ENCODE measurements at regions not wholly inside any gene's neighbourhood (a gene's known extent, or its start where the extent isn't known, plus 50 kb on each side); places are given as distances from the start of the nearest gene placed in this dataset.

DNA sequence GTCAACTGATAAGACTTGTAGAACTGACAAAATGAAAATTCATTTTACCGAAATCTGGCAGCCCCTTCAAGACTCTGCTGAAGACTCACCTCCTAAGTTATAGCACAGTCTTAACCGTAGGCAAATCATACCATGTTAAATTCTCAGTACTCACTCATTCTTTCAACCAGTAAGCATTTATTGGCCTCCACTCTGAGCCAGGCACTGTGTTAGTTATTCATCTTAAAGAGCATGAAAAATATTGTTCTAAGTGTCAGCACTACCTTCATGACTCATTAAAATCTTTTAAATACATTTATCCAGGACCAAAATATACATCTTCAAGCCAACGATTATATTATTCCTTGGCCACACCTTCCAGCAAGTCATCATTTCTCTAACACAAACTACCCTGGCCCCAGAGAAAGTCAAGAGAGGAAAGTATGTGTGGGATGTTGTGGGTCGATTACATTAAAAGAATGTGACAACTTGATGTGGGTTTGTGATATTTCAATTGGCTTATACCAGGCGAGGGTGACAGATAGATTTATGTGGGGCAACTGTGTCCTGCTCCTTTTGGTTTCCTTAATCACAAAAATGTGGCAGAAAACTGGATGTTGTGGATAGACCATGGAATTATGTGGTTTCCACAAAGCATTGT is 55.0 kb downstream of the TMEM30B start:
- no peak for DNase-seq

DNA sequence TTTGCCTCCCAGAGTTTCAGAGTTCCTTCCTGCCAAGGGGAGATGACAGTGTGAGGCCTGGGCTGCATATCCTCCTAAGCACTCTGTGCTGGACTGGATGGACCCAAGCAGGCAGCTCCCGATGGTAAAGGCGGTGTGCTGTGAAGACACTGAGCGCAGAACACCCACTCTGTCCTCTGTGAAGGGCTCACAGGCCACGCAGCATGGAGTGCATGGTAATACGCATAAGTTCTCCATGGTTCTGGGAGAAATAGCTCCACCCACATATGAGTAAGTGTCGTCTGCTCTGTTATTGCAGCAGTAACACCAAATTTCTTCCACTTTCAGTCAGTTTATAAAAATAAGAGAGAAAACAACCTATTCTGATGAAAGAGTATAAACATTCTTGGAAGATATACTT is 55.8 kb downstream of the TMEM30B start:
- DNase-seq: no peak

DNA sequence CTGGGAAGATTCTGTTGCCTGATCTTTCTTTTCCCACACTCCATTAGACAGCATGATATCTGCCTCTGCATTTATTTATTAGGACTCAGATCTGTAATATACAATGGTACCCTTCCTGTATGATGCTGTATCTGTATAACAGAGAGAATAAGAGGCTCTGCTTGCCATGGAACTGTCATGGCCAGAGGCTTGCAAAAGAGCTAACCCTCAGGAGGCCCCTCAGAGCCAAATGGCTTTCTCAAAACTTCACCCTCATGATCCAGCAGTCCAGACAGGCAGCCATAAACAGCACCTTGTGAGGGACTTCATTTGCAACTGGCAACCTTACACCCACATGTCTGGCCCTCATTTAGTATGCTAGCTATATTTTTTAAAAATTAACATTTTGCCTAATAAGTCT is 57.6 kb downstream of the TMEM30B start:
- DNase-seq: no peak

DNA sequence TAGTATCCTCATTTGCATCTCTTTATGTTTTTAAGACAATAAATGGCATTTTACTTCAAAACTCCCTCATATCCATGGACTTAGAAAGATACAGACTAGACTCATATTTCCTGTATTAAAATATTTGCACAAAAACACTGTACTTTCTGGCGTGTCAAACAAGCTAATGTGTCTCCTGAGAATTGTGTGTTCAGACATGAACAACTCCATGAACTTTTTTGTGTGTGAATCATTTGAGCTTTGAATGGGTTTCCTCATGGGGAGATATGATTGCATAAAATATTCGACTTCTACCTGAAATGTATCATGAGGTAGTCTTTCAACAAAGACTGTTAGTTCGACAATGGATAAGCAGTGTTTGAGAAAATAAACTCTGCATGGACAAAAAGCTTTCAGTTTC is 58.8 kb downstream of the TMEM30B start:
- DNase-seq: no peak

DNA sequence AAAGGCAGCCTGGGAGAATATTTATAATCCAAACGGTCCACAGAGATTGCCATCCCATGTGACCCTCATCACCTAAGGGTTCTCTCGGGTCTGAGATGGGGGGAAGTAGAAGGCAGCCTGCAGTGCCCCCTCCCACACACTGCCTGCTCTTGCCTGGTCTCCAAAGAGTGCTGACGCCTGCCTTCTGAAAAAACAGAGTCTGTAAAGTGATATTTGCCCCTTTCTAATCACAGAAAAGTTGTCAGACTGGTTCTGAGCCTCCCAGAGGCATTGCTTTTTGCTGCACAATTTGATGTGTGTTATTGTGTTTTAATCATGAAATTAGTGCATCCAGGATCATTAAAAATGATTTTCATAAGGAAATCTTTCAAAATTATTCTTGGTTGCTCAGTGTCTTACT is 59.2 kb downstream of the TMEM30B start:
- DNase-seq: no peak

DNA sequence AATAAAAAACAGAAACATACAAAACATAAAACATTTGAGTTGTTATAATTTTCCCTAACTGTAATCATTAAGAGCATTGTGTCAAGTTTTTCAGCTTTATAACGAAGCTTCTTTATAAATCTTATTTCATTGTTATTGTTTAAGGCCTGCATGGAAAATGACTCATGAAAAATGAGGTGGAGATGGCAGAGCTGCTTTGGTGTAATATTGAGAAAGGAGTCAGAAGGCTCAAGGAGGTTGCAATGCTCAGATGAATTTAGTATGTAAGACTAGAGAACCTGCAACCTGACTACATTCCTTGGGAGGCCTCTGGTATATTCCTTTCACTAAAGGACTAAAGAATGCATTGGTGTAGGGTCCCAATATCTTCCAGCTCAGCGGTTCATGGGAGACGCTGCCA is 61.5 kb downstream of the TMEM30B start:
- no peak for DNase-seq

DNA sequence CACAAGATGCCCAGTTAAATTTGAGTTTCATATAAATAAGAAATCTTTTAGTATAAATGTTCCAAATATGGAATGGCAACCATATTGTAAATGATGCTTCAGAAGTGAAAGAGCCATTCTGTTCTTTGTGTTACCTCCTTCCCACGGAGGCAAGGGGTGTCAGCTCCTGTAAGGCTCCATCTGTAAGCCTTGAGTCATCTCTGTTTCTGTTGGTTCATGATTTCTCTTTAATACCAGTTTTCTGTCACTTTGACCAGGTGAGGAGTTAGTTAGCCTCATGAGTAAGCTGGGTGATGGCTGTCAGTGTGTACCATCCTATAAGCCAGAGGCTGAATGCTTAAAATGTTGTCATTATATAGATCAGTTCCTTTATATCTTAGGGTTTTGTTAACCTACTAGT is 61.9 kb downstream of the TMEM30B start:
- no peak for DNase-seq

DNA sequence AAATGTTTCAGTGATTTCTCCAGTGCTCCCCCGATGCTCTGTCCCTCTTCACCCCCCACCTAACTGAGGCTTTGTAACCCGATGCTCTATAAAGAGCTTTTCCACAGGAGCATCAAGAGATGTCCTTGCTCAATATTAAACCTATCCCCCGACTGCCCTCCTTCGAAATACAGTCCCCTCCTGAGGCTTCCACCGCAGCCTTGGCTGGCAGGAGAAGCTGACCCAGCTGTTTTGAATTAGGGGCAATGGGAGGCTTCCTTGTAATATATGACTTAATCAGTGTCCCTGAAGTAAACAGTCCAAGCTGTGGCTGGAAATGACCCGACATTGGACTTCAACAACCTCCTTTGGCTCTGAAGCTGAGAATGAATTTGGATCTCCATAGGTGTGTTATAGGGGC is 62.4 kb downstream of the TMEM30B start:
- no peak for DNase-seq

DNA sequence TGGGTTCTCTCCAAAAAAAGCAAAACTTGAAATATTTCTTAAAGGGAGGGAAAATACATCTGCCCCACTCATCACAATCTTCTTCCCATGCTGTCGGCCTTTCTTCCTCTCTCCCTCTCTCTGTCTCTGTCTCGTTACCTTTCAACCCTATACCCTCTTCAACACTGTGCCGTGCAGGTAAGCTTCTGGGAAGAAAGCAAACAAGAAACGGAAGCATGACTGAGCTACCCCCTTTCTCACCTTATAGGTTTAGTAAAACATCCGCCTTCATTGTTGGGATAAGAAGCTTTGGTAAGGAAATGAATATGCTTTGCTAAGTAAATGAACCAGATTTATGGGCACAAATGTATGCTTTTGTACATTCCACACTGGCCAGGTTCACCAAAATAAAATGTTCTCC is 63.0 kb downstream of the TMEM30B start:
- no peak for DNase-seq

DNA sequence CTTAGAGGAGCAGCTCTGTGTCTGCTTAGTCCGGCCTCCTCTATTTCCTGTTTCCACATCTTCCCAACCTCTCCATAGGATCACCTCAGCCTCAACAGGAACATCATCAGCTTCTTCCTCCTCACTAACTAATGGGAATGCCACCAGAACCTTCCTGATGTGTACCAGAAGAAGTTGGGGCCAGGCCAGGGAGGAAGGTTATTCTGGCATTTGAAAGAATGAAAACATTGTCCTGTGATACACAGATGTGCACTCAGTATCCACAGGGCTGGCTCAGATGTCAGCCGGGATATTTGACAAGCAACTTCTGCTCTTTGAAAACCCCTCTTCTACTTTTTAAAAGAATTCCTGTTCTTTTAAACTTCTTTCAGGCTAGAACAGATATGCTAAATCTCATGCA is 63.6 kb downstream of the TMEM30B start:
- DNase-seq: no peak

DNA sequence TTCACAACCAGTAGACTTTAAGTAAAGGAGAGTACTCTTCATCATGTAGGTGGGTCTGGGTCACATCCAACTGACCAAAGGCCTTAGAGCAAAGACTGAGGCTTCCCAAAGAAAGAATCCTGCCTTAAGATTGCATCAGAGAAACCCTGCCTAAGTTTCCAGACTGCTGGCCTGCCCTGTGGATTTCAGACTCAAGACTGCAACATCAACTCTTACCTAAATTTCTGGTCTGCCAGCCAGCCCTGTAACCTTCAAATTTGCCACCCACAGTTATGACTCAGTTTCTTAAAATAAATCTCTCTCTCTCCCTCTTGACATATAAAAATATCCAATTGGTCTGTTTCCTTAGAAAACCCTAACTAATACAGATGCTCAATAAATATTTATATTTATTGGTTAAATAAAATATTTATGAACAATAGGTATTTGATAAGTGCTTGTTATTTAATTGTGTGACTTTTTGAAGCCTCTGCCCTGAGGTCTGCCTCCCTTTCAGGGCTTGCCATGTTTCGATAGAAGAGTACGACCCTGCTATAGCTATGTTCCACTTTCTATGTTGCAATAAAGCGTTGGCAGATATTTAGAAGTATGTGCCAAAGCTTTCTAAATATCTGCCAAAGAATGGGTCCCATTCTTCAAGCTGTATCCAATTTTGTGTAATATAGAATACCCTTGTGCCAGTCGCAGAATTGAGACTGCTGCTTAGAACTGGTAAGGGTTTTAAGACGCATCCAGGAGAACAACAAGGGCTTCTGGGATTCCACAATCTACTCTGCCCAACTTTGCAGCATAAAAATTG is 65.7 kb downstream of the TMEM30B start:
- DNase-seq: no peak

DNA sequence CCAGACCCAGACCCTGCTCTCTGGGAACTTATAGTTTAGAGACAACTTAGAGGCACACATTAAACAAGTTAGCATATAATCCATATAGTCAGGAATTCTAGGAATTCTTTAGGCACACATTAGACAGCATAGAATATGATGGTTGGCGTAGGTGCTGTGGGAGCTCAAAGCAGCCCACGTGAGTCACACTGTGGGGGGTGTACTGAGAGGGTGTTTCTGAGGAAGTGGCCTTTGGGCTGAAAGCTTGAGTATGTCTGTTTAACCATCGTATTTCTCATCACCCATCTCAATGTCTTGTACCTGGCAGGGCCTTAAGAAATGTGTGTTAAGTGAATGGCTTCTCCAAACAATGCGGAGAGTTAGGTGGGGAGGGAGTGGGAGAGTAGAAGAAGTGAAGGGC is 67.2 kb downstream of the TMEM30B start:
- DNase-seq: no peak

DNA sequence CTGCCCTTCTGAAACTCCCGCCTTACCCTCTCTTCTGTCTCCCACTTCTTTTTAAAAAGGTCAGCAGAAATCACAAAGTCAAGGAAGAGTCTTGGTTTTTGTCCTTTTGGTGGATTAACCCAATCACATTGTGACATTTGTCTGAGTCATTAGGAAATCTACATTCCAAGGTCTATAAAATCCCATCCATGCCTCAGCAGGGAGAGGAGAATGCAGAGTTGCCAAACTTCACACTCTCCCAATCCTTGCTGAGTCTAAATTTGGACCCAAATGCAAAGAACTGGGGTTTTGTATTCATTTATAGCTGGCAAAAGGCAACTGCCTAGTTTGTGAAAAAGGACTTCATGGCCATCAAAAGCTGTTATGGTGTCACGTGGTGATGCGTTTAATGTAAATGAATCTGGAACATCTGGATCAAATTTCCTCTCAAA is 67.9 kb downstream of the TMEM30B start:
- no peak for DNase-seq

DNA sequence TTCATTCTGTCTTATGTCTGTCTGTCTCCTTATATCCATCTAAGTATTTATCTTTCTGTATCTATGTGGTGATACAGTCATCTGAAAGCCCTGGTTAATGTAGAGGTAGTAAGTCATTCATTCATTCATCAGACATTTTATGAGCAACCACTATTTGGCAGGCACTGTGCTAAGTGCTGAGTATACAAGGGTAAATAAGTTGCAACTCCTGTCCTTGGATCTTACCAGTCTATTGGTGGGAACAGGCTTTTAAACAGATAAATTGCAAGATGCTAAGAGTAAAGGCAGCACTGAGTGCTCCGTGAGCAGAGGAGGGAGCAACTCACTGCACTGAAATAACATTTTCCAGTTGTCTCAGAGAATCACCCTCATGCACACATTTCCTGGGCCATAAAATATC is 68.6 kb downstream of the TMEM30B start:
- no peak for DNase-seq

DNA sequence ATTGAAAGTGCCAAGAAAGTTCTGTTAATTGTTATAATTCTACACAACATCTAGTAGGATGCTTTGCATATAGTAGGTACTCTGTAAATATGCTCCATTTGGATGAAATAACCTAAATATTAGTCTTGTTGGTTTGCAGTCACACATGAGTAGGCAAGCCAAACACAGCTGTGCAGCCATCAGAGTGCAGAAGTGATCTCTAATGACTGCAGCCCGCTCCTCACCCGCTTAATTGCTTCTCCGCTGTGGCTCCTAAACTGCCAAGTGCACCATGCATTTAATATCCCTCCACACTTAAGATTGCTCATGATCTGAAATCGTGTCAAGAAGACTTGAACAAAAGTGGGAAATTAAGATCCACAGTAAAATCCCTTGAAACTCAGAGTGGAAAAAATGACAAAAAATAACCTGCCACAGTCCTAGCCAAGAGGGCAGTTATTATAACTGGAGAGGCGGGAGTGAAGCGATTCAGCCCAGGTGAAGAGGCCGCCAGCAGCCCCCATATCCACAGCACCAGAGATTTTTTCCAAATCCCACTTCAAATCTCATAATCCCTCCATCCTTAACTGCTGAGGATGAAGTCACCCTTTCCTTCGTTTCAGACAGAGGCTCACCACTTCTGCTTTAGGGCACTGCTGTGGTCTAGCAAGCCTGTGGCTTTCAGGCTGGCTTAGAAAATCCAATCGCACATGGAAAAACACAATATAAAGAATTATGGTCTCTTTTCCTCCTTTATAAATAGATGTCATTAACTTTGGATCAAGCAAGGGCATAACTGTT is 69.5 kb downstream of the TMEM30B start:
- peak; percentile 4 for DNase-seq

DNA sequence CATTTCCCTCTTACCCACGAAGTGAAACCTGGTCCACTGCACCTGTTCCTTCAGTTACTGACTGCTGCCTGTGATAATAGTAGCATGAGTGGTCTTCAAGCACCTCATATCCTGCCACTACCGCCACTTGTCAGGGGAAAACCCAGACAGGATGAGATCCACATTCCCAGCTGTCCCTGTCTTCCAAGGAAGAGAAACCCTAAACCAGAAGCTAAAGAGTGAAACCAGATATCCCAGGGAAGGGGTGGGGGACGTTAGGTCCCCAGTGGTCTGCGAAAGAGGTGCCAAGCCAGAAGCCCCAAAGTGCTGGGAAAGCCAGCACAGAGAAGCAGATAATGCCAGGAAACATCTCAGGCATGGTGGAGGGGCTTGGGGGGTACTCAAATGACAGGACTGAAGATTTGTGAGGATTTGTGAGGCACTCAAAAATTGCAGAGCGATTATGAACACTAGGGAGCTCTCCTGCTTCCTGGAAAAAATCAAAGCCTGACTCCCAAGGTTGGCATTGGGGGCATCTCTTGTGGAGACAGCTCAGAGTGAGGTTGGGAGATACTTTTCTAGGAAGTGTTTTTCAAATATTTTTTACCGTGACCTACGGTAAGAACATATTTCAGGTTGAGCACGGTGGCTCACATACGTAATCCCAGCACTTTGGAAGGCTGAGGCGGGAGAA is 77.9 kb downstream of the TMEM30B start:
- DNase-seq: no peak

DNA sequence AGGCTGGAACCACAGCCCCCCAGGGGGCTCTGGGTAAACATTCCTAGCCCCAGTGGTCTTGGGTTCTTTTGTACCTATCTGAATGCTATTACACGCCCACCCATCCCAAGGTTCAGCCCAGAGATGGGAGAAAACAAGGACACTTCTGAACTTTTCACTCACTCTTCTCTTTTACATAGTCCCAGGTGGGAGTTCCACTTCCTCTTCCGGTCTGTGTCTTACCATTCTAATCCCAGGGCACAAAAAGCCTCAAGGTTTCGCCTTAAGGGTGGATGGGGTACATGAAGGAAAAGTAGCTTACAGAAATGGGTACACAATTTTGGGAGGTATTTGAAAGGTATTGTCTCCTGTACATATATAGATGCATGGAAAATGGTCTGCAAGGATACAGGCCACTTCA is 79.0 kb downstream of the TMEM30B start:
- DNase-seq: no peak

DNA sequence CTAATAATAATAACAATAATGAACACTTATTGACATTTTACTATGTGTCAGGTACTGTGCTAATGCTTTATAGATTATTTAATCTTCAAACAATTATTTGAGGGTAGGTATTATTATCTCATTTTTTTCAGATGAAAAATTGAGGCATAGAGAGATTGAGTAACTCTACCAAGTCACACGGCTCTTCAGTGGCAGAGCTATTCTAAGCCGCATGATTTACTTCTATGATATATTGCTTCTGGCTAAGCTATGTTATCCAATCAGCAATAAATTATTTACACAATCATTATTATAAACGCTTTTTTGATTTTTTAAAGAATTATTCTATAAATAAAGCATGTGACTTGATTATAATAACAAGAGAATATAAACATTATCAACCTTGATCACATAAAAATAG is 80.0 kb downstream of the TMEM30B start:
- DNase-seq: no peak

DNA sequence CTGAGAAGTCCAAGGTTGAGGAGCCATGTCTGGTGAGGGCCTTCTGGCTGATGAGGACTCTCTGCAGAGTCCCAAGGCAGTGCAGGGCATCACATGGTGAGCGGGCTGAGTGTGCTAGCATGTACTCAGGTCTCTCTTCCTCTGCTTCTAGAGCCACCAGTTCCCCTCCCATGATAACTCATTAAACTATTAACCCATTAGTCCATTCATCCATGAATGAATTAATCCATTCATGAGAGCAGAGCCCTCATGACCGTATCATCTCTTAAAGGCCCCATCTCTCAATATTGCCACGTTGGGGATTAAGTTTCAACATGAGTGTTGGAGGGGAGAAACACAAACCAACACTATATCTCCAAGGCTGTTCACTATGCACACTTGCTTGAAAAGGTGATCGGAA is 83.7 kb downstream of the TMEM30B start:
- DNase-seq: no peak

DNA sequence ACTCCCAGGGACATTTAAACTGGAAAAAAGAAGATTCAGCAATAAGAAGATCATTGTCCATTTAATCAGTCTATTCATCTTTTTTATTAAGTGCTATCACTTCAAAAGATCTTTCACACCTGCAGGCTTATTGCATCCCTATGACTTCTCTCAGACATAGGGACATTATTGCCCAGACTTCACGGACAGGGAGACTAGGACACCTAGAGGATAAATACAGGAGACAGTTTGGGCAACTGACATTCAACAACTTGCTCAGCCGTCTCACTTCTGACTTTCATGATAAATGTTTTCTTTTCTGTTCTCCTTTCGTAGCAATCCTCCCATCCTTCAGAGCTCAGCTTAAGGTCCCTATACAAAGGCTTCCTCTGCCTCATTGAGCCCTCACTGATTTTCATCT is 84.3 kb downstream of the TMEM30B start:
- no peak for DNase-seq

DNA sequence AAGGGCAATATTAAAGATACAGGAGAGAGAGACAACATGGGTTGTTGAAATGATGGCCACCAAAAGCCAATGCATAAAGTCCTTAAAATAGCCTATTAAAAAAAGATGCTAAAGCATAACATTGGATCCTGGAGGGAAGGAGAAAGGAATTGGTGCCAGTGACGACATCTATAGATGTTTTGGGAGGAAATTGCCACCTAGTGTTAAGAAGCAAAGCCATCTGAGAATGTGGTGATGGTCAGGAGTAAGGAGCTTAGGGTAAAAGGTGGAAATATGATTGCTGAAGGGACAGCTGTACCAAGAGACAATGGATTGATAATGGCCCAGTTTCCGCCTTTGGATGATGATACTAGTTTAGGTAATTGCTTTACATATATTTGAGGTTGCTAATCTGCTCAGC is 85.1 kb downstream of the TMEM30B start:
- DNase-seq: no peak

DNA sequence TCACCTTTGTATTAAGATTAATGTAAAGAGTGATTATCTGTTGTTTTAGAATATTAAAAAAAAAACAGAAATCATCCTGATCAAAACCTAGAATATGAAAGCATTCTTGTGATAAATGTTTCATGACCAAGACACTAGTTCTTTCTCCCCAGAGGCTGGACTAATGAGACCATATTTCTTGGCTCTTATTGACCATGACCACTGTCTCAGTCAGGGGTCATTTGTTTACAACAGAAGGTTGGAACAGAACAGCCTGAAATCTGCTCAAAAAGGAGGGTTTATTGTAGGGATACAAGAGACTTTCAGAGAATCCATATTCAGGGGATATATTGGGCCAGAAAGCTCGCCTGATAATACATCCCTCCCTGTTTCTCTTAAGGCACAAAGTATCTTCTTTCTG is 87.7 kb downstream of the TMEM30B start:
- DNase-seq: no peak

DNA sequence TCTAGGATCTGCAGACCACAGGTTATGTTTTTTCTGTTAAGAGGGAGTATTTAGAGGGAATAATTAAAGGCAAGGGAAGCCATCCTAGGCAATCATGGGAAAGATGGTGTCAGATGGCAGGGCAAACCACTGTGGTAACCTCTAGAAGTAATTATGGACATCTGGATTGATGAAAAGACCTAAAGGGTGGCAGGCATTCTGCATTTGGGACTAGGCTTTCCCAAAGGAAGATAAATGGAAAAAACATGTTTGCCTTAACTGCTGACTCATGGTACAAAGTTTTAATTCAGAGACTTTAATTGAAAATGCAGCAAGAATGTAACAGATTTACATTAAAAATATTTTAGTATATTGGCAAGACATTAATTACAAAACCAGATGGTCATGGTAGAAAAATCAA is 88.1 kb downstream of the TMEM30B start:
- no peak for DNase-seq

DNA sequence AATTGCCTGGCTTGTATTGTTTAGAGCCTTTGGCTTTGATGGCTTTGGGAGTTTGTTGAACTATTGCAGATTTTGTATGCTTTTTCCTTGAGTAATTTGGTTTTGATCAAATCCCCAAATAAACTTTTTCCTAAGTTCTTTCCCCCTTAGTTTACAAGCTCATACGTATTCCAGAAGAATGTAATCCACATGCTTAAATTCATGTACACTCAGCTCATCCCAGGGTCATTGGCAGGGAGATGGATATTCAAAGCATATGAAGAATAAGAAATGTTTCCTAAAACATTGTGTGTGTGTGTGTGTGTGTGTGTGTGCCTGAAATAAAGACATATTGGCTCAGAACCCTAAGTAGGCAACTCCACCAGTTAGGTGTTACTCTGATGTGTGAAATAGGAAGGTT is 89.4 kb downstream of the TMEM30B start:
- no peak for DNase-seq
